A673 (cell line): ENCODE measurements at regions not wholly inside any gene's neighbourhood (a gene's known extent, or its start where the extent isn't known, plus 50 kb on each side); places are given as distances from the start of the nearest gene placed in this dataset.

ENCODE experiments used
- EZH2 ChIP-seq: fragments of 200-600 bp; sonication (generic); IDR thresholded peaks from 2 replicates; pipeline ENCODE4 v1.6.1; 2017; ENCODE audit warnings: borderline replicate concordance, low read depth, mild to moderate bottlenecking, mixed read lengths, antibody characterized with exemption, low read length; ENCODE audit not compliant: poor library complexity, severe bottlenecking
- TF ChIP-seq, protein P1 (sequence below): fragments of 300-800, 200-600 bp; sonication (generic); conservative IDR thresholded peaks from 2 replicates; pipeline ENCODE4 v1.5.1; 2017; ENCODE audit warnings: low read depth, mild to moderate bottlenecking, antibody characterized with exemption, low read length, moderate library complexity, mixed read lengths

DNA sequence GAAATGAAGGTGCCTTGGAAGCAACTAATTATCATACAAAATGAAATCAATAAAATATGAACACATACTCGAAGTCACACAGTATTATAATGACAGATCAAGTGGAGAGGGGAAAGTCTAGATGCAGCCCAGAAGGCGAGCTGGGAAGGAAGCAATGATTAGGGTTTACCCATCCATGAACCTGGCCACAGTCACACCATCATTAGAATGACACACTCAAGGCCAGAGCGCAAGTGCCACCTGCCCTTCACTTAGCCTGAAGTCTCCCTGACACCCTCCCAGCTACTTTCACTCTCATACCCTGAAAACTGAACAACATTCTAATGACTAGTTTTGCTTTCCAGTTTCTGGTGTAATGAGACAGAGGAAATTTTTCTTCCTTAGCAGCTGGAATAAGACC, 302.8 kb upstream of the JARID2 start:
- TF ChIP-seq, protein P1, sequence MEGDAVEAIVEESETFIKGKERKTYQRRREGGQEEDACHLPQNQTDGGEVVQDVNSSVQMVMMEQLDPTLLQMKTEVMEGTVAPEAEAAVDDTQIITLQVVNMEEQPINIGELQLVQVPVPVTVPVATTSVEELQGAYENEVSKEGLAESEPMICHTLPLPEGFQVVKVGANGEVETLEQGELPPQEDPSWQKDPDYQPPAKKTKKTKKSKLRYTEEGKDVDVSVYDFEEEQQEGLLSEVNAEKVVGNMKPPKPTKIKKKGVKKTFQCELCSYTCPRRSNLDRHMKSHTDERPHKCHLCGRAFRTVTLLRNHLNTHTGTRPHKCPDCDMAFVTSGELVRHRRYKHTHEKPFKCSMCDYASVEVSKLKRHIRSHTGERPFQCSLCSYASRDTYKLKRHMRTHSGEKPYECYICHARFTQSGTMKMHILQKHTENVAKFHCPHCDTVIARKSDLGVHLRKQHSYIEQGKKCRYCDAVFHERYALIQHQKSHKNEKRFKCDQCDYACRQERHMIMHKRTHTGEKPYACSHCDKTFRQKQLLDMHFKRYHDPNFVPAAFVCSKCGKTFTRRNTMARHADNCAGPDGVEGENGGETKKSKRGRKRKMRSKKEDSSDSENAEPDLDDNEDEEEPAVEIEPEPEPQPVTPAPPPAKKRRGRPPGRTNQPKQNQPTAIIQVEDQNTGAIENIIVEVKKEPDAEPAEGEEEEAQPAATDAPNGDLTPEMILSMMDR = no peak
- no peak for TF ChIP-seq EZH2
